Small intestine (tissue), 7 donors: ENCODE measurements at regions not wholly inside any gene's neighbourhood (a gene's known extent, or its start where the extent isn't known, plus 50 kb on each side); places are given as distances from the start of the nearest gene placed in this dataset.

Source experiments
- DNase-seq, 2 donors: peaks; one replicate each; pipeline versions ENCODE4 v3.0.0 to v3.0.0-alpha.2; 2013
- FAIRE-seq: peaks from 2 replicates; lab custom pipeline; 2012; peaks lifted over from hg19 to GRCh38; lab: Jason Lieb, UNC
- H3K27ac ChIP-seq, 3 donors: one replicate each; pipeline ENCODE4 v1.5.1; 2013; ENCODE audit warnings: low read length in 2 of 3, mild to moderate bottlenecking in 2 of 3, control low read depth in 1 of 3, inconsistent platforms in 1 of 3, low read depth in 1 of 3, moderate library complexity in 1 of 3
- H3K27me3 ChIP-seq, 3 donors: one replicate each; pipeline ENCODE4 v1.6.1; 2013; ENCODE audit warnings: low read length in 3 of 3, inconsistent platforms in 1 of 3; ENCODE audit not compliant: control insufficient read depth in 3 of 3, insufficient read depth in 3 of 3
- H3K36me3 ChIP-seq, 3 donors: one replicate each; pipeline ENCODE4 v1.6.1; 2013; ENCODE audit warnings: low read length in 3 of 3, inconsistent platforms in 1 of 3, low read depth in 1 of 3, mild to moderate bottlenecking in 1 of 3, moderate library complexity in 1 of 3; ENCODE audit not compliant: control insufficient read depth in 3 of 3, insufficient read depth in 2 of 3
- H3K4me1 ChIP-seq, 3 donors: one replicate each; pipeline ENCODE4 v1.6.1; 2013; ENCODE audit warnings: low read length in 2 of 3, inconsistent platforms in 1 of 3, low read depth in 1 of 3, mild to moderate bottlenecking in 1 of 3, moderate library complexity in 1 of 3; ENCODE audit not compliant: control insufficient read depth in 3 of 3, insufficient read depth in 2 of 3
- H3K4me3 ChIP-seq, 3 donors: one replicate each; pipeline ENCODE4 v1.5.1; 2013; ENCODE audit warnings: low read length in 3 of 3, control low read depth in 1 of 3, inconsistent platforms in 1 of 3, low read depth in 1 of 3, mild to moderate bottlenecking in 1 of 3, moderate library complexity in 1 of 3
- H3K9me3 ChIP-seq, 2 donors: one replicate each; pipeline ENCODE4 v1.6.1; 2013; ENCODE audit warnings: low read depth in 1 of 2, low read length in 1 of 2; ENCODE audit not compliant: control insufficient read depth in 2 of 2, insufficient read depth in 1 of 2
- WGBS, 3 donors: extraction: QIAGEN DNeasy Blood & Tissue Kit; methylation state at CpG; one replicate each; pipeline ENCODE4 v1.1.7; 2013; 5-methylcytosine and 5-hydroxymethylcytosine counted together
- donor health status: healthy with polysubstance abuse.
- donor health status: control.
- donor health status: control.
- donor health status: Bipolar disorder and iron deficiency.
- donor health status: healthy.

- Histone ChIP-seq H3K4me1 (peaks cover 0 to 9% (median 2%) of the 10 kb centered on the region in 3 donors), H3K4me3 (no peak overlapping the region), H3K27ac (no peak overlapping the region), H3K27me3 (no peaks in the 10 kb centered on the region), H3K9me3 (peaks cover 0 to 7% of the 10 kb centered on the region in 2 donors), H3K36me3 (no peaks in the 10 kb centered on the region)
- 17 to 74% (median 46%) methylated on average over 1 of the region's 1 CpG for WGBS, 3 donors
- DNase-seq, result peak in 1 of 2 donors; percentile 59
- FAIRE-seq, result no peak
Observed at GRCh38 chr1:81042225-81042624, 758.5 kb upstream of the ADGRL2 start.

GRCh38 chr1:81034291-81034690 lies 766.4 kb upstream of the ADGRL2 start:
- DNase-seq (peak; percentile 59 to 83), FAIRE-seq (no peak)
- Histone ChIP-seq H3K36me3 (no peaks in the 10 kb centered on the region), H3K4me1 (peaks cover 0 to 22% (median 3%) of the 10 kb centered on the region in 3 donors), H3K27ac (no peak overlapping the region), H3K9me3 (peaks cover 0 to 7% of the 10 kb centered on the region in 2 donors), H3K27me3 (no peaks in the 10 kb centered on the region), H3K4me3 (no peak overlapping the region)
- WGBS, 3 donors, result 7 to 55% (median 27%) methylated on average over 1 of the region's 1 CpG

- no peak overlapping the region for H3K4me3 ChIP-seq
- H3K36me3 ChIP-seq, result no peaks in the 10 kb centered on the region
- H3K4me1 ChIP-seq, result peaks cover 0 to 22% (median 3%) of the 10 kb centered on the region in 3 donors
- WGBS, 3 donors, result 18 to 71% (median 46%) methylated on average over 5 of the region's 5 CpGs
- DNase-seq (peak in 1 of 2 donors; percentile 72), FAIRE-seq (no peak)
- H3K27ac ChIP-seq, result peak overlapping the region in 1 of 3 donors; percentile 54
- no peaks in the 10 kb centered on the region for H3K9me3 ChIP-seq
- no peaks in the 10 kb centered on the region for H3K27me3 ChIP-seq
Observed at GRCh38 chr1:81032973-81033425, 767.7 kb upstream of the ADGRL2 start.

DNA sequence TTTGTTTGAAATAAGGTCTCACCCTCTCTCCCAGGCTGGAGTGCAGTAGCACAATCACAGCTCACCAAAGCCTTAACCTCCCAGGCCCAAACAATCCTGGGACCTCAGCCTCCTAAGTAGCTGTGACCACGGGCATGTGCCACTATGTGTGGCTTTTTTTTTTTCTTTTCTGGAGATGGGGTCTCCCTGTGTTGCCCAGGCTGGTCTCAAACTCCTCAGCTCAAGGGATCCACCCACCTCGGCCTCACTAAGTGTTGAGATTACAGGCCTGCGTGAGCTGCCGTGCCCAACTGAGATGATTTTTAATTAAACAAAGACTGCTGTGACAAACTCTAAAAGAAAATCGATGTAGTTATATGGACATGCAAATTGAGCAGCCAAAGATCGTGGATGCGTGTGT lies 768.4 kb upstream of the ADGRL2 start:
- H3K9me3 ChIP-seq, result no peaks in the 10 kb centered on the region
- DNase-seq (peak in 1 of 2 donors; percentile 27), FAIRE-seq (no peak)
- WGBS, 3 donors, result 22 to 61% (median 45%) methylated on average over 7 of the region's 7 CpGs
- no peaks in the 10 kb centered on the region for H3K36me3 ChIP-seq
- peak overlapping the region in 1 of 3 donors; percentile 54 for H3K27ac ChIP-seq
- H3K4me3 ChIP-seq, result no peak overlapping the region
- peaks cover 0 to 22% (median 3%) of the 10 kb centered on the region in 3 donors for H3K4me1 ChIP-seq
- H3K27me3 ChIP-seq, result no peaks in the 10 kb centered on the region

- FAIRE-seq (no peak), DNase-seq (peak in 1 of 2 donors; percentile 18)
- H3K27me3 ChIP-seq, result no peaks in the 10 kb centered on the region
- H3K27ac ChIP-seq, result no peak overlapping the region
- H3K4me1 ChIP-seq, result peaks cover 0 to 22% (median 3%) of the 10 kb centered on the region in 3 donors
- no peak overlapping the region for H3K4me3 ChIP-seq
- WGBS, 3 donors, result 23 to 56% (median 24%) methylated on average over 3 of the region's 3 CpGs
- H3K9me3 ChIP-seq, result no peaks in the 10 kb centered on the region
- H3K36me3 ChIP-seq, result no peaks in the 10 kb centered on the region
Observed at GRCh38 chr1:81030441-81030840, 770.3 kb upstream of the ADGRL2 start.

GRCh38 chr1:81029266-81029665 lies 771.5 kb upstream of the ADGRL2 start:
- DNase-seq, result no peak
- H3K4me3 ChIP-seq, result no peak overlapping the region
- H3K9me3 ChIP-seq, result no peaks in the 10 kb centered on the region
- H3K27ac ChIP-seq, result no peak overlapping the region
- peaks cover 0 to 19% (median 3%) of the 10 kb centered on the region in 3 donors for H3K4me1 ChIP-seq
- 90 to 100% (median 98%) methylated on average over 1 of the region's 1 CpG for WGBS, 3 donors
- no peaks in the 10 kb centered on the region for H3K36me3 ChIP-seq
- FAIRE-seq, result no peak
- no peaks in the 10 kb centered on the region for H3K27me3 ChIP-seq

GRCh38 chr1:81023187-81023724 lies 777.5 kb upstream of the ADGRL2 start:
- Histone ChIP-seq H3K27ac (no peak overlapping the region), H3K4me3 (no peak overlapping the region), H3K27me3 (no peaks in the 10 kb centered on the region), H3K4me1 (no peaks in the 10 kb centered on the region), H3K36me3 (no peaks in the 10 kb centered on the region), H3K9me3 (no peaks in the 10 kb centered on the region)
- WGBS, 3 donors, result 90 to 94% (median 93%) methylated on average over 5 of the region's 5 CpGs
- FAIRE-seq (no peak), DNase-seq (no peak)

GRCh38 chr1:81021134-81021533 lies 779.6 kb upstream of the ADGRL2 start:
- DNase-seq, result no peak
- FAIRE-seq, result no peak
- no peak overlapping the region for H3K4me3 ChIP-seq
- H3K27me3 ChIP-seq, result no peaks in the 10 kb centered on the region
- no peak overlapping the region for H3K27ac ChIP-seq
- 74 to 83% (median 75%) methylated on average over 1 of the region's 1 CpG for WGBS, 3 donors
- no peaks in the 10 kb centered on the region for H3K4me1 ChIP-seq
- H3K9me3 ChIP-seq, result no peaks in the 10 kb centered on the region
- H3K36me3 ChIP-seq, result no peaks in the 10 kb centered on the region

DNA sequence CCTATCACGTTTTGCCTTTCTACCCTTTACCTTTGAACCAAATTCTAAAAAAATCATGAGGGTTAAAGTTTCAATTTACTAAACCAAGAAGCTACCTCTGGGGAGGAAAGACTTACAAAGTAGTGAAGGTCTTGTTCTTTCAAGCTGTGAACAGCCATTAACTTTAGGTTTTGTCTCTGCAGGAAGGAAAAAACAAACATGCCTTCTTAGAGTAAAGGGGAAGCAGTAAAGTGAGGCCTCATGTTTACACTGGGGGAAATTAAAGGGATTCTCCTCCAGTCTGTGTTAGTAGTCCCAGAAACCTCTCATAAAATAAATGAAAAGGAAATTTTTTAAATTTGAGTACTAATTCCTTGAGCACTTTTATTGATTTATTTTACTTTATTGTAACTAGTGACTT lies 780.2 kb upstream of the ADGRL2 start:
- Histone ChIP-seq H3K27me3 (no peaks in the 10 kb centered on the region), H3K36me3 (no peaks in the 10 kb centered on the region), H3K9me3 (no peaks in the 10 kb centered on the region), H3K27ac (no peak overlapping the region), H3K4me1 (no peaks in the 10 kb centered on the region), H3K4me3 (no peak overlapping the region)
- FAIRE-seq, result no peak
- 74 to 76% (median 75%) methylated on average over 1 of the region's 1 CpG for WGBS, 3 donors
- DNase-seq, result no peak
